Spleen (tissue), 11 donors: ENCODE measurements at regions not wholly inside any gene's neighbourhood (a gene's known extent, or its start where the extent isn't known, plus 50 kb on each side); places are given as distances from the start of the nearest gene placed in this dataset.
A peak's percentile ranks its signal among the peaks of the same experiment; 100 is the strongest.

ENCODE experiments used
- DNase-seq: peaks from one replicate; pipeline ENCODE4 v3.0.0-alpha.2; 2020
- H3K27ac ChIP-seq, 8 donors: fragments of 200-600 bp; sonication (generic) in 7 of 8; 1 replicate in 4 of 8; 2 replicates in 4 of 8; pipeline versions ENCODE4 v1.5.0 to v1.8.0; 2016 to 2021; ENCODE audit warnings: inconsistent platforms in 4 of 8, mild to moderate bottlenecking in 4 of 8, moderate library complexity in 1 of 8
- H3K27me3 ChIP-seq, 7 donors: fragments of 200-600 bp; sonication (generic) in 6 of 7; replicated peaks in 1 of 7; 1 replicate in 4 of 7; 2 replicates in 3 of 7; pipeline versions ENCODE4 v1.5.0 to v1.8.0; 2016 to 2021; ENCODE audit warnings: inconsistent platforms in 3 of 7, mild to moderate bottlenecking in 1 of 7
- H3K36me3 ChIP-seq, 6 donors: fragments of 200-600 bp; sonication (generic) in 5 of 6; 1 replicate in 4 of 6; 2 replicates in 2 of 6; pipeline versions ENCODE4 v1.5.0 to v1.8.0; 2016 to 2021; ENCODE audit warnings: inconsistent platforms in 2 of 6
- H3K4me1 ChIP-seq, 6 donors: fragments of 200-600 bp; sonication (generic) in 5 of 6; 1 replicate in 3 of 6; 2 replicates in 3 of 6; pipeline versions ENCODE4 v1.5.0 to v1.8.0; 2016 to 2021; ENCODE audit warnings: inconsistent platforms in 3 of 6
- H3K4me3 ChIP-seq, 8 donors: fragments of 200-600 bp; sonication (generic) in 7 of 8; 1 replicate in 4 of 8; 2 replicates in 4 of 8; pipeline versions ENCODE4 v1.5.0 to v1.8.0; 2016 to 2021; ENCODE audit warnings: inconsistent platforms in 4 of 8, mild to moderate bottlenecking in 4 of 8, moderate library complexity in 2 of 8
- H3K9me3 ChIP-seq, 8 donors: fragments of 200-600 bp; sonication (generic) in 7 of 8; 1 replicate in 4 of 8; 2 replicates in 4 of 8; pipeline versions ENCODE4 v1.5.0 to v1.8.0; 2016 to 2021; ENCODE audit warnings: inconsistent platforms in 4 of 8
- CTCF ChIP-seq, 11 experiments: fragments of 200-600 bp in 7 of 11; fragments of 450-650 bp in 4 of 11; sonication (generic) in 4 of 11; IDR thresholded peaks in 8 of 11; conservative IDR thresholded peaks in 3 of 11; 1 replicate in 7 of 11; 2 replicates in 4 of 11; pipeline versions ENCODE4 v1.4.0 to v1.8.0; 2016 to 2021; ENCODE audit warnings: antibody characterized with exemption in 11 of 11, inconsistent platforms in 4 of 11, mild to moderate bottlenecking in 1 of 11
- POLR2A ChIP-seq, 3 donors: fragments of 450-650 bp; IDR thresholded peaks; one replicate each; pipeline ENCODE4 v1.5.1; 2017; ENCODE audit warnings: antibody characterized with exemption in 3 of 3, mild to moderate bottlenecking in 1 of 3
- POLR2AphosphoS5 ChIP-seq, 3 donors: sonication (generic); formaldehyde crosslinking; IDR thresholded peaks; one replicate each; pipeline ENCODE4 v1.5.1; 2017; ENCODE audit warnings: antibody characterized with exemption in 3 of 3
- WGBS, 5 donors: extraction: QIAGEN DNeasy Blood & Tissue Kit in 3 of 5; methylation state at CpG; one replicate each; pipeline versions ENCODE4 v1.1.5 to v1.1.7; 2013 to 2018; 5-methylcytosine and 5-hydroxymethylcytosine counted together
- intact Hi-C: fragments of 100-400 bp; cut with DNase I; formaldehyde crosslinking; loops from one replicate; pipeline ENCODE4 v1.15.0; 2023; ENCODE audit warnings: low total_unique reads
- donor health status: healthy with polysubstance abuse.
- donor health status: DM: no; HTN: no; CAD: no; lungs with moderate emphysema.
- donor health status: DM: no; HTN: no; CAD: no.
- donor health status: Bipolar disorder and iron deficiency.
- donor health status: healthy.
- donor health status: DM: no; HTN: no; CAD: no.
- donor health status: DM: yes; HTN: yes; CAD: no.

GRCh38 chr5:66346869-66347268 is 202.8 kb downstream of the SREK1 start:
- TF ChIP-seq CTCF (IDR thresholded peaks at IDR 0.05 in 8 of 11, conservative IDR thresholded peaks at IDR 0.05 in 3 of 11) (no peak), POLR2AphosphoS5 (IDR thresholded peaks at IDR 0.05) (no peak), POLR2A (IDR thresholded peaks at IDR 0.05) (no peak)
- no peak overlapping the region for H3K4me3 ChIP-seq
- WGBS, 5 donors, result 79 to 85% (median 82%) methylated on average over 6 of the region's 6 CpGs

GRCh38 chr5:66348387-66349125 is 204.5 kb downstream of the SREK1 start:
- Histone ChIP-seq H3K27ac (no peak overlapping the region), H3K4me1 (no peaks in the 10 kb centered on the region), H3K4me3 (no peak overlapping the region), H3K9me3 (no peaks in the 10 kb centered on the region), H3K27me3 (peaks cover 0 to 6% (median 0%) of the 10 kb centered on the region in 7 donors), H3K36me3 (no peaks in the 10 kb centered on the region)
- 80 to 89% (median 86%) methylated on average over 4 of the region's 4 CpGs for WGBS, 5 donors
- DNase-seq, result no peak
- intact Hi-C loops, result no loop called here
- TF ChIP-seq POLR2A (IDR thresholded peaks at IDR 0.05) (no peak), CTCF (IDR thresholded peaks at IDR 0.05 in 8 of 11, conservative IDR thresholded peaks at IDR 0.05 in 3 of 11) (no peak), POLR2AphosphoS5 (IDR thresholded peaks at IDR 0.05) (no peak)

More at GRCh38 chr5:66346869-66347268, 202.8 kb downstream of the SREK1 start:
- Histone ChIP-seq H3K27ac (no peak overlapping the region), H3K4me1 (no peaks in the 10 kb centered on the region), H3K27me3 (peaks cover 0 to 6% (median 0%) of the 10 kb centered on the region in 7 donors), H3K9me3 (no peaks in the 10 kb centered on the region), H3K36me3 (no peaks in the 10 kb centered on the region)
- intact Hi-C loops, result no loop called here
- no peak for DNase-seq

- H3K4me3 ChIP-seq, result no peak overlapping the region
- intact Hi-C loops, result no loop called here
- DNase-seq, result no peak
- peaks cover 0 to 6% (median 0%) of the 10 kb centered on the region in 7 donors for H3K27me3 ChIP-seq
- peak overlapping the region in 5 of 8 donors; percentile 39 to 75 (median 57) for H3K27ac ChIP-seq
- H3K4me1 ChIP-seq, result no peaks in the 10 kb centered on the region
- no peaks in the 10 kb centered on the region for H3K36me3 ChIP-seq
- TF ChIP-seq POLR2A (IDR thresholded peaks at IDR 0.05), result no peak
- no peak for TF ChIP-seq POLR2AphosphoS5 (IDR thresholded peaks at IDR 0.05)
- TF ChIP-seq CTCF (IDR thresholded peaks at IDR 0.05 in 8 of 11, conservative IDR thresholded peaks at IDR 0.05 in 3 of 11), result no peak
- 31 to 74% (median 44%) methylated on average over 1 of the region's 1 CpG for WGBS, 5 donors
- no peaks in the 10 kb centered on the region for H3K9me3 ChIP-seq
Measured at GRCh38 chr5:66351813-66352212, 207.7 kb downstream of the SREK1 start.

- Histone ChIP-seq H3K9me3 (no peaks in the 10 kb centered on the region), H3K27ac (peak overlapping the region in 2 of 8 donors; percentile 17 to 60), H3K4me3 (no peak overlapping the region), H3K4me1 (no peaks in the 10 kb centered on the region), H3K27me3 (no peaks in the 10 kb centered on the region), H3K36me3 (no peaks in the 10 kb centered on the region)
- 82 to 100% (median 93%) methylated on average over 2 of the region's 2 CpGs for WGBS, 5 donors
- DNase-seq, result no peak
- intact Hi-C loops, result no loop called here
- TF ChIP-seq POLR2AphosphoS5 (IDR thresholded peaks at IDR 0.05), result no peak
- TF ChIP-seq CTCF (IDR thresholded peaks at IDR 0.05 in 8 of 11, conservative IDR thresholded peaks at IDR 0.05 in 3 of 11), result no peak
- TF ChIP-seq POLR2A (IDR thresholded peaks at IDR 0.05), result no peak
Measured at GRCh38 chr5:66353186-66353585, 209.1 kb downstream of the SREK1 start.
